Stomach (tissue), 4 donors: ENCODE measurements at regions not wholly inside any gene's neighbourhood (a gene's known extent, or its start where the extent isn't known, plus 50 kb on each side); places are given as distances from the start of the nearest gene placed in this dataset.

Source experiments
- CTCF ChIP-seq, 7 experiments: fragments of 450-650 bp in 4 of 7; fragments of 200-600 bp in 3 of 7; sonication (generic) in 3 of 7; IDR thresholded peaks; one replicate each; pipeline ENCODE4 v1.5.1; 2016 to 2019; ENCODE audit warnings: antibody characterized with exemption in 7 of 7, control low read depth in 2 of 7, mild to moderate bottlenecking in 1 of 7
- POLR2A ChIP-seq, 4 donors: fragments of 450-650 bp; IDR thresholded peaks; one replicate each; pipeline ENCODE4 v1.6.1; 2016; ENCODE audit warnings: antibody characterized with exemption in 4 of 4, control low read depth in 2 of 4, mild to moderate bottlenecking in 1 of 4, moderate library complexity in 1 of 4

DNA sequence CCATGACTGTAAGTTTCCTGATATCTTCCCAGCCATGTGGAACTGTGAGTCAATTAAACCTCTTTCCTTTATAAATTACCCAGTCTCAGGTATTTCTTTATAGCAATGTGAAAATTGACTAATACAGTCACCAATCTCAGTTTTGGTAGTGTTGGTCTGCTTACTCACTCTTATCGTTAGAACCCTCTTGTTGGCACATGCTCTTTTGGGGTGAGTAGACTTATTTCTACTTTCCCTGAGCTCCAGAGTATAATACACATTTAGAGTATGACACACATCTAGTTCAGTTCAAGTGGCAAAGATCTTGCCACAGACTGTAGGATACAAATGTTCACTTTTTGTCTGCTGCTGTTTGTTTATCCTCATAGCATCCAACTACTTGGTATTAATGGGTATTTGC, 347.5 kb upstream of the CELF4 start:
- TF ChIP-seq POLR2A (IDR thresholded peaks at IDR 0.05) (no peak), CTCF (IDR thresholded peaks at IDR 0.05) (no peak)
